ENCODE measurements at regions not wholly inside any gene's neighbourhood (a gene's known extent, or its start where the extent isn't known, plus 50 kb on each side); places are given as distances from the start of the nearest gene placed in this dataset.

DNA sequence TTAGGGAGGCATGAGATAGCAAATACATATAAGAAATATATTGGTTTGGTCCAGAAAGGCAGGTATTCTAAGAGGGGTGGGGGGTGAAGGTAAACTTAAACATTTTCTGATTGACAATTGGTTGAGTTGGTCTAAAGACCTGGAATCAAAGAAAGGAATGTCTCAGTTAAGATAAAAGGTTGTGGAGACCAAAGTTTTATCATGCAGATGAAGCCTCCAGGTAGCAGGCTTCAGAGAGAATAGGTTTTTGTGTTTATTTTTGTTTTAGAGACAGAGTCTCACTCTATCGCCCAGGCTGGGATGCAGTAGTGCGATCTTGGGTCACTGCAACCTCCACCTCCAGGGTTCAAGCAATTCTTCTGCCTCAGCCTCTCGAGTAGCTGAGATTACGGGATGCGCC, 80.5 kb downstream of the NPAP1 start:
- TF ChIP-seq, protein P1, sequence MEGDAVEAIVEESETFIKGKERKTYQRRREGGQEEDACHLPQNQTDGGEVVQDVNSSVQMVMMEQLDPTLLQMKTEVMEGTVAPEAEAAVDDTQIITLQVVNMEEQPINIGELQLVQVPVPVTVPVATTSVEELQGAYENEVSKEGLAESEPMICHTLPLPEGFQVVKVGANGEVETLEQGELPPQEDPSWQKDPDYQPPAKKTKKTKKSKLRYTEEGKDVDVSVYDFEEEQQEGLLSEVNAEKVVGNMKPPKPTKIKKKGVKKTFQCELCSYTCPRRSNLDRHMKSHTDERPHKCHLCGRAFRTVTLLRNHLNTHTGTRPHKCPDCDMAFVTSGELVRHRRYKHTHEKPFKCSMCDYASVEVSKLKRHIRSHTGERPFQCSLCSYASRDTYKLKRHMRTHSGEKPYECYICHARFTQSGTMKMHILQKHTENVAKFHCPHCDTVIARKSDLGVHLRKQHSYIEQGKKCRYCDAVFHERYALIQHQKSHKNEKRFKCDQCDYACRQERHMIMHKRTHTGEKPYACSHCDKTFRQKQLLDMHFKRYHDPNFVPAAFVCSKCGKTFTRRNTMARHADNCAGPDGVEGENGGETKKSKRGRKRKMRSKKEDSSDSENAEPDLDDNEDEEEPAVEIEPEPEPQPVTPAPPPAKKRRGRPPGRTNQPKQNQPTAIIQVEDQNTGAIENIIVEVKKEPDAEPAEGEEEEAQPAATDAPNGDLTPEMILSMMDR (conservative IDR thresholded peaks at IDR 0.05): no peak
- no peak for TF ChIP-seq EZH2 (IDR thresholded peaks at IDR 0.05; ENCODE audit: low read depth)

Data from PC-9 (cell line).